NCI-H1105 treated with DMSO at 0.1 percent for 48 hours (cell line): ENCODE measurements at regions not wholly inside any gene's neighbourhood (a gene's known extent, or its start where the extent isn't known, plus 50 kb on each side); places are given as distances from the start of the nearest gene placed in this dataset.

Experiments
- DNase-seq: peaks from one replicate; lab custom pipeline; 2025; lab: John Stamatoyannopoulos, UW

DNA sequence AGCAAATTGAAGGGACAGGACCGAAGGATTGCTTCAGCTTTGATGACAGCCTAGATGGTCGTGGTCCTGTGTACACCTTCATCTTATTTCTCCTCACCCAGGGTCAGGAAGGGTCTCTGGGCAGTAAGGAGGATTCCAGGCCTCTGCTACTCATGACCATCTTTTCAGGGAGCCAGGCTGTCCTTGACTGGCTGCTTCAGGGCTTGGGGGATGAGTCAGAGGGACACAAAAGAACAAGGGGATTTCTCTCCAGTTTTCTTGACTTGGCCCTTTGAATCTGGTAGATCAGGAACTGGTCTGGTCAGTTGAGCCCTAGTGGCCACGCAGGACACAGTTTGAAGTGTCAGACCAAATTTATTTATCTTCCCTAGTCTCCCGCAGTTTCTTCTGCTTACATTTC lies 402.1 kb upstream of the CHD6 start:
- DNase-seq: no peak

DNA sequence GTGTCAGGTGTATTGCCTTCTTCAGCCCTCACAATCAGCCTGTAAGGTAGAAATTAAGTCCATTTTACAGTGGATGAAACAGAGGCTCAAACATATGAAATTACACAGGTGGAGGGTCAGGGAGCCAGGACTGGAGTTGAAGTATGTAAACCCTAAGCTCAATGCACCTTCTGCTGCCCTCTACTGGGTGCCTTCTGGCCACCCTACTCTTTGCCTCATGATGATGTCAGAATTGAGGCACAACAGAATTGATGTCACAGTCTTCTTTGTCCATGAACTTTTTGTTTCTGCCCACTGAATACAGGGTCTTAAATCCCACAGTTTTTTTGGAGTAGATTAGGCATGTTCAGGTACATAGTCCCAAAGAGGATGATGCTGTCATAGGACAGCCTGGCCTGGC lies 400.8 kb upstream of the CHD6 start:
- DNase-seq: no peak

DNA sequence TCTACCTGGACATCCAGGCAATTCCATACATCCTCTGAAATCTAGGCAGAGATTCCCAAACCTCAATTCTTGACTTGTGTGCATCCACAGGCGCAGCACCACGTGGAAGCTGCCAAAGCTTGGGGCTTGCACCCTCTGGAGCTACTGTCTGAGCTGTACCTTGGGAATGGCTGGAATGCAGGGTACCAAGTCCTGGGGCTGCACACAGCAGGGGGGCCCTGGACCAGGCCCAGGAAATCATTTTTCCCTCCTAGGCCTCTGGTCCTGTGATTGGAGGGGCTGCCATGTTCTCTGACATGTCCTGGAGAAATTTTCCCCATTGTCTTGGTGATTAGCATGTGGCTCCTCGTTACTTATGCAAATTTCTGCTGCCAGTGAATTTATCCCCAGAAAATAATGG lies 391.9 kb upstream of the CHD6 start:
- DNase-seq: no peak

DNA sequence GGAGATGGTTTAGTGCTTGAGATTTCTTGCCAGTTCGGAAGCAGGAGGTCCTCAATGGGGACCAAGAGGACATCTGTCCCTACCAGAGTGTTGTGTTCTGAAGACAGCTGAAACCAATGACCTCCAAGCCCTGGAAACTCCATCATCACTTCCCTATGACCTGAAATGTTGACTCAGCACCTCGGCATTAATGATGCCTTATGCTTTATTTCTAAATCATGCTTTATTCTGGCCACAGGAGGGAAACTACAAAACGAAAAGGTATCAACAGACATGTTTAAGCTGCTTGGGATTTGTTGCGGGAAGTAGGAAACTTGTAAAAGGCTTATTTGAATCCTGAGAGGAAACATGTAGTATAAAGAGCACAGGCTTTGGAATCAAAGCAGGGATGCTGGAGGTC lies 389.1 kb upstream of the CHD6 start:
- DNase-seq: no peak

DNA sequence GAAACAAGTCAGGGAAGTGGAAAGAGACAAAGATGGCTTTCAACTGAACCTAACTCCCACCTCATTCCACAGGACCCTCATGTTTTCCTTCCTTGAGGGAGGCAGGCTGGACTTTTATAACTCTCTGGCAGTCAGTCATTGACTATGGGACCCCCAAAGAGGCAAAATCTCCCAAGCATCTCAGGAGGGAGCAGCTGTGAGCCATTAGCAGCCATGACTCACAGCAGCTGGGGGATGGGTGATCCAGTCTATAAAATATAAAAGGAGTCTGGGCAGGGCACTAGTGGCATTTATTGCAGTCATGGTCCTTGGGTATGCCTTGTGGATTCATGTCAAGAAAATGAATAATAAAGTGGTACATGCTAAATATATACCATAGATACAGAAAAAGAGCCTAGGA lies 387.0 kb upstream of the CHD6 start:
- no peak for DNase-seq

GRCh38 chr20:42003380-42003779 lies 385.2 kb upstream of the CHD6 start:
- no peak for DNase-seq

DNA sequence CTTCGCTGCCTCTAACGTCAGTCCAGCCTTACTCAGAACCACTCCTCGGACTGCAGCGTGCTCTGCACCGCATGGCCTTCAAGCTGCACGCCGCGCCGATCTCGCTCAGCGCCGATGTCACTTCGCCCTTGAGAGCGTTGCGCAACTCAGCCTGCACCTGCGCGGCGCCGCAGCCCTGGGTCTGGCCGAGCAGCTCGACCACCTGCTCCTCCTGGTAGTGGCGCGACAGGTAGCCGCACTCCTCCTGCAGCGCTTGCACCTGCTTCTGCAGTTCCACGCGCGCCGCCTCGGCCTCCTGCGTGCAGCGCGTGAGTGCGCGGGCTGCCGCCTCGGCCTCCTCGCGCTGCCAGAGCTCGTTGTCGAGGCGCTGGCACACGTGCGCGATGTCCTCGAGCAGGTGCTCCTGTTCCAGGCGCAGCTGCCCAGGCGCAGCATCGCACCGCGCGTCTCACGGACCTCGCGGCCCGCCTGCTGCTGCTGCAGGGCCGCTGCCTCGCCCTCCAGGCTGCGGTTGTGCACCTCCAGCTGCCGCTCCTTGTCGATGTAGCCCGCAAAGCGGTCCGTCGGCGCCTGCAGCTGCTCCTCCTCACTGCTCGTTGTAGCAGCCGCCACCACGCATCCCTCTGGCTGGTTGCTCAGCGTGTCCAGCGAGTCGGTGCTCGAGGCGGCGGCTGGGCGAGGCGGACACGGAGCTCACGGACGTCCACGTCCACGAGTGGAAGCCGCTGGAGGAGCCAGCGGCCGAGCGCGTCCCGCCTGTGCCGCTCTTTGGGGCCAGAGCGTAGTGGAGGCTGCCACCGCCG lies 380.6 kb upstream of the CHD6 start:
- no peak for DNase-seq

DNA sequence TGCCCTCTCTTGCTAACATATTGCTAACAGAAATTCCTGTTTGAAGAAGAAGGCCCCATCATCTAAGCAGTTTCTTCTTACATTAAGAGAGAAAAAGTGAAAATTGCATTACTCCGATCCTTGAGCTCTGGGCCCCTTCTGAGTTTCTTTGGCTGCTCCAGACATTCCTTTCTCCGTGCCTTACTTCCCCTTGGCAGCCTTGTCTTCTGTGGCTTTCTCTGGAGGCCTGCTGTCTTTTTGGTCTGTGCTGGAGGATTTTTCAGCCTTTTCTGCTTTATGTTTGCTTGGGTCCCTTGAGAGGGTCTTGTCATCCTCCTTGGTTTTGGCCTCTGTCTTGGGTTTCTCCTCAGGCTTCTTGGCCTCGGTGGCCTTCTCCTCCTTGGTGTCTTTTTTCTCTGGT lies 378.8 kb upstream of the CHD6 start:
- DNase-seq: no peak

GRCh38 chr20:41992481-41992880 lies 374.3 kb upstream of the CHD6 start:
- no peak for DNase-seq

DNA sequence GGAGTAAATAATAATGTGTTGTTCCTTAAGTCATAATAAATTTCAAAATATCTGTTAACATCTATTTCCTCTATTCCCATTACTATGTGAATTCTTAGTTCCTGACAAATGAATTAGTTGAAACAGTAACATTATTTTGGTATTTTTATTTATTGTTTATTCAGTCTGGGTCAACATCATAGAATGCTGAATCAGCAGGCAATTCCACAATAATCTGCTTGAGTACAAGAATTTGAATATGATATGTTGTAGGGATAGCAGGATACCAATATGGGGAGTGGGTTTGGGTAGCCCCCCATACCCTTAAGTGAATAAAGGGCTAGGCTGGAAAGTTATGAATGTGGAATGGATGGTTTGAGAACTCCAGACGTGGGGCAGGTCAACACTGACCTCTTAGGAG lies 373.2 kb upstream of the CHD6 start:
- no peak for DNase-seq

- DNase-seq: no peak
These were observed 371.9 kb upstream of the CHD6 start for GRCh38 chr20:41989935-41990635.

GRCh38 chr20:41989039-41989679 lies 371.0 kb upstream of the CHD6 start:
- no peak for DNase-seq

DNA sequence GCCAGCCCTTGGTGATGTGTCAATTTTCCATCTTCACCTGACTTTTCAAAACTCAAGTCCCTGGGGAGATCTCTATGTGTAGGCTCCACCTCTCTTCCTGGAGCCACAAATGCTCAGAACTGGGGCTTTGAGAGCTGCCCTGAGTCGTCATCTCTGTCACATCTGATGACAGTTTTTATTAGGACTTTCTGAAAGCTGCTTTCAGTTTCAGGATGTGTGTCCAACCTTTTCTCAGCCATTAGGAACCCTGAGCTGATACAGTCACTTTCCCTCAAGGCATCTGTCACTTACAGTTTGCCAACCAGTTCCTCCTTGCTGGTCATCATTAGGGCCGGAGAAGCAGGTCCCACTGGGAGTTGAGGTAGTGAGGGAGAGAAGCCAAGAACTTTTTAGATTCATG lies 365.9 kb upstream of the CHD6 start:
- DNase-seq: no peak

- DNase-seq: no peak
These were observed 365.0 kb upstream of the CHD6 start for GRCh38 chr20:41983159-41983558.

- no peak for DNase-seq
These were observed 363.6 kb upstream of the CHD6 start for GRCh38 chr20:41981746-41982145.

- no peak for DNase-seq
These were observed 360.7 kb upstream of the CHD6 start for GRCh38 chr20:41978875-41979274.

DNA sequence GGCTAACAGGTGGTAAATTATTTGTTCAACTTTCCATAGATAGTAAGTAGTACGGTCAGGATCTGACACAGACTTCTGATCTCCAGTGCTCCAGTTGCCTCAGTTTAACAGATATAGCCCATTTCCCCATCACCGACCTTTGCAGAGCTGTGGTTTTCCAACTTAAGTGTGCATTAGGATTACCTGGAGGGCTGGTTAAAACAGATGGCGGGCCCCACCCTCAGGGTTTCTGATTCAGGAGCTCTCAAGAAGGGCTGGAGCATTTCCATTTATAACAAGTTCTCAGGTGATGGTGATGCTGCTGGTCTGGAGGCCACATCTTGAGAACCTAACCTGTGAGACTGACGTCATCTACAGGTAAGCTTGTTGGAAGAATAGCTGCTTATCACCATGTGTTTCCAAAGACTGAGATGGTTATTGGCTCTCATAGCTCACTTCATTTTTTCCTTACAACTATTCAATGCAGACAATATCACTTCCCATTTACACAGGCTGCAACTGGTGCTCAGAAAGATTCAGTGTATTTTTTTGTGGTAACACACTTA lies 360.1 kb upstream of the CHD6 start:
- no peak for DNase-seq

DNA sequence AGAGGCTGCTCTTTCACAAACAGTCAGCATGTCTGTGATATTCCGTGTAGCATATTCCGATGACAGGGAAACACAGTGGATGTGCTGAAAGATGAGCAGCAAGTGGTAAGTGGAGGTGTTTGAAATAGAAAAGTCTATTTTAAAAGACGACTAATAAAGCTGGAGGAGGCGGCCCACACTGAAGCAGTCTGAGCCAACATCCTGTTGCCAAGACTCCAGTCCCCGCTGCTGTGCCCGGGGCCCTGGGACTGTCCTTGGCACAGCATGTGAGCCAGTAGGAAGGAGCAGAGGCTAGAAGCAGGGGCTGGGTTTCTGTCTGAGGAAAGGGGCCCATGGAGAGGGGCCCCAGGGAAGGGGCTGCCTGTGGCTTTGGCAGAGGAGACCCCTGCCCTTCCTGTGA lies 351.5 kb upstream of the CHD6 start:
- DNase-seq: no peak

DNA sequence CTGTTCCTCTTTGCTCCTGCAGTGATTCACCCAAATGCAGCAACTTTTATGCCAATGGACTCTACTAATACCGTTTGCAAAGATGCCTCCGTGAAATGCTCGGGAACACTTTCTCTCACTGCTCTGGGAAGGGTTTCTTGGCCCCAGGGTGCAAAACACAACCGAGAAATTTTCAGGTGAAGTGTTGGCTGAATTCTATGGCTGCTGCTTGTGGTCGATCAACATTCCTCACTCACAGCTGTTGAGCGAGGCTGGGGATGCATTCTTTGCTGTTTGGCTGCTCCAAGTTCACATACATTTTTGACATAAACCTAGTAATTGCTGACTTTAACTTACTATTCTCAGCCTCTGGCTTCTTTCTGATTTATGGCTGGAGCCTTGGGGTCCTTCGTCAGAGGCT lies 342.0 kb upstream of the CHD6 start:
- no peak for DNase-seq

GRCh38 chr20:41958391-41958790 lies 340.2 kb upstream of the CHD6 start:
- DNase-seq: no peak

GRCh38 chr20:41956338-41957074 lies 338.3 kb upstream of the CHD6 start:
- peak; percentile 27 for DNase-seq

GRCh38 chr20:41952166-41952565 lies 334.0 kb upstream of the CHD6 start:
- DNase-seq: no peak
